DOHH2 (cell line): ENCODE measurements at regions not wholly inside any gene's neighbourhood (a gene's known extent, or its start where the extent isn't known, plus 50 kb on each side); places are given as distances from the start of the nearest gene placed in this dataset.

Source experiments
- H3F3A ChIP-seq: fragments of 200-600 bp; sonication (generic), shearing (Covaris generic); 2 replicates; pipeline ENCODE4 v1.6.0; 2016; ENCODE audit warnings: antibody characterized with exemption, mild to moderate bottlenecking; ENCODE audit not compliant: control insufficient read depth, insufficient read depth
- H3K27ac ChIP-seq: fragments of 200-600 bp; sonication (generic); 2 replicates; pipeline ENCODE4 v1.5.1; 2014; ENCODE audit warnings: low read depth, mild to moderate bottlenecking, low read length, moderate library complexity
- H3K27me3 ChIP-seq: fragments of 200-600 bp; sonication (generic); 2 replicates; pipeline ENCODE4 v1.6.1; 2014; ENCODE audit warnings: mild to moderate bottlenecking, low read length, mixed read lengths; ENCODE audit not compliant: control insufficient read depth
- H3K36me3 ChIP-seq: fragments of 200-600 bp; sonication (generic); 2 replicates; pipeline ENCODE4 v1.6.1; 2014; ENCODE audit warnings: mild to moderate bottlenecking, low read length, moderate library complexity, mixed read lengths; ENCODE audit not compliant: control insufficient read depth
- H3K4me1 ChIP-seq: fragments of 200-600 bp; sonication (generic); 2 replicates; pipeline ENCODE4 v1.6.1; 2014; ENCODE audit warnings: mild to moderate bottlenecking, low read length, mixed read lengths; ENCODE audit not compliant: control insufficient read depth
- H3K4me2 ChIP-seq: fragments of 200-600 bp; sonication (generic); 2 replicates; pipeline ENCODE4 v1.6.0; 2014; ENCODE audit warnings: mild to moderate bottlenecking, low read length, moderate library complexity
- H3K4me3 ChIP-seq: fragments of 200-600 bp; sonication (generic); 2 replicates; pipeline ENCODE4 v1.5.1; 2014; ENCODE audit warnings: mild to moderate bottlenecking, low read length, mixed read lengths
- H3K79me2 ChIP-seq: fragments of 200-600 bp; sonication (generic); 2 replicates; pipeline ENCODE4 v1.6.1; 2014; ENCODE audit warnings: mild to moderate bottlenecking, low read length, mixed read lengths; ENCODE audit not compliant: control insufficient read depth
- H3K9me2 ChIP-seq: fragments of 200-600 bp; sonication (generic); replicated peaks from 2 replicates; pipeline ENCODE4 v1.6.1; 2014; ENCODE audit warnings: mild to moderate bottlenecking, low read length, mixed read lengths; ENCODE audit not compliant: control insufficient read depth
- H3K9me3 ChIP-seq: fragments of 200-600 bp; sonication (generic); 2 replicates; pipeline ENCODE4 v1.6.1; 2014; ENCODE audit warnings: antibody characterized with exemption, low read length, mixed read lengths; ENCODE audit not compliant: control insufficient read depth, insufficient read depth
- H4K20me1 ChIP-seq: fragments of 200-600 bp; sonication (generic); 2 replicates; pipeline ENCODE4 v1.6.0; 2014; ENCODE audit warnings: low read depth, mild to moderate bottlenecking, antibody characterized with exemption, low read length, moderate library complexity; ENCODE audit not compliant: control insufficient read depth, insufficient read depth
- CTCF ChIP-seq: fragments of 200-600 bp; sonication (generic); IDR thresholded peaks from one replicate; pipeline ENCODE4 v1.5.1; 2014; ENCODE audit warnings: antibody characterized with exemption, mild to moderate bottlenecking, low read depth, low read length; ENCODE audit not compliant: poor library complexity, severe bottlenecking
- EZH2phosphoT487 ChIP-seq: fragments of 200-600 bp; sonication (generic); IDR thresholded peaks from 2 replicates; pipeline ENCODE4 v1.6.1; 2017; ENCODE audit warnings: borderline replicate concordance, mild to moderate bottlenecking, antibody characterized with exemption, low read length, moderate library complexity, mixed read lengths

- Histone ChIP-seq H3F3A (no peaks in the 10 kb centered on the region), H3K36me3 (no peaks in the 10 kb centered on the region), H4K20me1 (no peaks in the 10 kb centered on the region; the same call in 1 of the 2 replicates), H3K9me2 (no peaks in the 10 kb centered on the region), H3K4me1 (peaks cover 7% of the 10 kb centered on the region), H3K4me3 (no peak overlapping the region), H3K9me3 (no peaks in the 10 kb centered on the region), H3K27me3 (peaks cover 4% of the 10 kb centered on the region; the same call in 1 of the 2 replicates), H3K4me2 (no peak overlapping the region), H3K27ac (no peak overlapping the region), H3K79me2 (no peaks in the 10 kb centered on the region)
- no peak for TF ChIP-seq CTCF
- TF ChIP-seq EZH2phosphoT487, result no peak
These were observed 172.0 kb upstream of the B3GAT1 start for GRCh38 chr11:134584001-134584561.

- H3K27ac ChIP-seq, result no peak overlapping the region
- no peaks in the 10 kb centered on the region for H3F3A ChIP-seq
- no peaks in the 10 kb centered on the region; the same call in 1 of the 2 replicates for H4K20me1 ChIP-seq
- peaks cover 7% of the 10 kb centered on the region for H3K4me1 ChIP-seq
- H3K4me3 ChIP-seq, result no peak overlapping the region
- TF ChIP-seq EZH2phosphoT487, result no peak
- no peaks in the 10 kb centered on the region for H3K36me3 ChIP-seq
- H3K9me3 ChIP-seq, result no peaks in the 10 kb centered on the region
- peaks cover 4% of the 10 kb centered on the region; the same call in 1 of the 2 replicates for H3K27me3 ChIP-seq
- H3K4me2 ChIP-seq, result no peak overlapping the region
- no peaks in the 10 kb centered on the region for H3K9me2 ChIP-seq
- H3K79me2 ChIP-seq, result no peaks in the 10 kb centered on the region
These were observed 171.5 kb upstream of the B3GAT1 start for GRCh38 chr11:134583397-134583990.

GRCh38 chr11:134582770-134583095 lies 170.7 kb upstream of the B3GAT1 start:
- Histone ChIP-seq H3K27me3 (peaks cover 4% of the 10 kb centered on the region; the same call in 1 of the 2 replicates), H3K36me3 (no peaks in the 10 kb centered on the region), H3K4me1 (peaks cover 6% of the 10 kb centered on the region), H3K79me2 (no peaks in the 10 kb centered on the region), H3F3A (no peaks in the 10 kb centered on the region), H3K4me3 (no peak overlapping the region), H3K4me2 (no peak overlapping the region), H4K20me1 (no peaks in the 10 kb centered on the region; the same call in 1 of the 2 replicates), H3K9me2 (no peaks in the 10 kb centered on the region), H3K27ac (no peak overlapping the region), H3K9me3 (no peaks in the 10 kb centered on the region)
- TF ChIP-seq EZH2phosphoT487, result no peak
- no peak for TF ChIP-seq CTCF
